Ectodermal cell (in vitro differentiated cells): ENCODE measurements at regions not wholly inside any gene's neighbourhood (a gene's known extent, or its start where the extent isn't known, plus 50 kb on each side); places are given as distances from the start of the nearest gene placed in this dataset.
"Not testable (repeated sequence)": the region's sequence is repeated elsewhere in the genome, so short reads cannot be mapped to it uniquely, and the experiment has no call there.

Experiments
- H3K27ac ChIP-seq: 2 replicates; pipeline ENCODE4 v1.7.0; 2013; ENCODE audit warnings: mild to moderate bottlenecking, low read depth, low read length; ENCODE audit not compliant: insufficient read depth, poor library complexity, severe bottlenecking
- H3K27me3 ChIP-seq: 2 replicates; pipeline ENCODE4 v1.7.0; 2013; ENCODE audit warnings: mild to moderate bottlenecking, low read length; ENCODE audit not compliant: insufficient read depth, control insufficient read depth, poor library complexity, severe bottlenecking
- H3K36me3 ChIP-seq: one replicate; pipeline ENCODE4 v1.7.0; 2013; ENCODE audit warnings: low read length; ENCODE audit not compliant: control insufficient read depth, insufficient read depth
- H3K4me1 ChIP-seq: one replicate; pipeline ENCODE4 v1.7.0; 2013; ENCODE audit warnings: low read length; ENCODE audit not compliant: control insufficient read depth, insufficient read depth
- H3K4me3 ChIP-seq: 2 replicates; pipeline ENCODE4 v1.7.0; 2013; ENCODE audit warnings: low read depth, low read length, control low read depth; ENCODE audit not compliant: insufficient read depth
- H3K9me3 ChIP-seq: 2 replicates; pipeline ENCODE4 v1.7.0; 2013; ENCODE audit warnings: mild to moderate bottlenecking, low read length, moderate library complexity; ENCODE audit not compliant: control insufficient read depth
- WGBS, 2 experiments: methylation state at CpG; one replicate each; pipeline ENCODE4 v1.1.7; 2013; ENCODE audit warnings: missing lambda C conversion rate in 2 of 2; 5-methylcytosine and 5-hydroxymethylcytosine counted together

- not testable (repeated sequence) for H3K27me3 ChIP-seq, H3K36me3 ChIP-seq, H3K9me3 ChIP-seq, H3K4me1 ChIP-seq, H3K27ac ChIP-seq, H3K4me3 ChIP-seq
- WGBS, 2 experiments: 84 to 100% methylated on average over 4 to 12 of the region's 37 CpGs
These were observed 1424.2 kb upstream of the PCDH10 start for GRCh38 chr4:131724847-131725246.

- WGBS, 2 experiments: 92 to 98% methylated on average over 9 to 13 of the region's 29 CpGs
- H3K4me3 ChIP-seq, H3K27me3 ChIP-seq, H3K9me3 ChIP-seq, H3K36me3 ChIP-seq, H3K4me1 ChIP-seq, H3K27ac ChIP-seq: not testable (repeated sequence)
These were observed 1423.6 kb upstream of the PCDH10 start for GRCh38 chr4:131725521-131725920.

GRCh38 chr4:131726940-131727339 is 1422.2 kb upstream of the PCDH10 start:
- H3K4me1 ChIP-seq, H3K27me3 ChIP-seq, H3K4me3 ChIP-seq, H3K27ac ChIP-seq, H3K9me3 ChIP-seq, H3K36me3 ChIP-seq: not testable (repeated sequence)
- 92 to 95% methylated on average over 20 to 22 of the region's 28 CpGs for WGBS, 2 experiments

- WGBS, 2 experiments: 91 to 98% methylated on average over 31 to 36 of the region's 40 CpGs
- H3K4me3 ChIP-seq, H3K4me1 ChIP-seq, H3K9me3 ChIP-seq, H3K27me3 ChIP-seq, H3K36me3 ChIP-seq, H3K27ac ChIP-seq: not testable (repeated sequence)
These were observed 1421.7 kb upstream of the PCDH10 start for GRCh38 chr4:131727418-131727817.

GRCh38 chr4:131729205-131729604 is 1419.9 kb upstream of the PCDH10 start:
- H3K4me3 ChIP-seq, H3K4me1 ChIP-seq, H3K9me3 ChIP-seq, H3K27me3 ChIP-seq, H3K27ac ChIP-seq, H3K36me3 ChIP-seq: not testable (repeated sequence)
- WGBS, 2 experiments: 96% methylated on average over 30 of the region's 30 CpGs

GRCh38 chr4:131729716-131730398 is 1419.2 kb upstream of the PCDH10 start:
- H3K4me3 ChIP-seq, H3K36me3 ChIP-seq, H3K9me3 ChIP-seq, H3K4me1 ChIP-seq, H3K27me3 ChIP-seq, H3K27ac ChIP-seq: not testable (repeated sequence)
- 92 to 93% methylated on average over 42 to 46 of the region's 59 CpGs for WGBS, 2 experiments

- not testable (repeated sequence) for H3K4me3 ChIP-seq, H3K27me3 ChIP-seq, H3K9me3 ChIP-seq, H3K36me3 ChIP-seq, H3K4me1 ChIP-seq, H3K27ac ChIP-seq
- WGBS, 2 experiments: 91 to 92% methylated on average over 22 to 27 of the region's 28 CpGs
These were observed 1418.5 kb upstream of the PCDH10 start for GRCh38 chr4:131730574-131730973.

GRCh38 chr4:131732034-131732630 is 1417.0 kb upstream of the PCDH10 start:
- not testable (repeated sequence) for H3K4me3 ChIP-seq, H3K4me1 ChIP-seq, H3K9me3 ChIP-seq, H3K27ac ChIP-seq, H3K27me3 ChIP-seq, H3K36me3 ChIP-seq
- WGBS, 2 experiments: 97 to 99% methylated on average over 25 to 26 of the region's 47 CpGs

GRCh38 chr4:131734321-131734720 is 1414.8 kb upstream of the PCDH10 start:
- H3K27me3 ChIP-seq, H3K36me3 ChIP-seq, H3K4me1 ChIP-seq, H3K27ac ChIP-seq, H3K9me3 ChIP-seq, H3K4me3 ChIP-seq: not testable (repeated sequence)
- WGBS, 2 experiments: 97 to 98% methylated on average over 6 to 11 of the region's 31 CpGs

GRCh38 chr4:131734851-131735385 is 1414.2 kb upstream of the PCDH10 start:
- not testable (repeated sequence) for H3K27me3 ChIP-seq, H3K9me3 ChIP-seq
- 89 to 93% methylated on average over 12 to 13 of the region's 51 CpGs for WGBS, 2 experiments

More at GRCh38 chr4:131734851-131735385, 1414.2 kb upstream of the PCDH10 start:
- H3K36me3 ChIP-seq, H3K4me1 ChIP-seq, H3K4me3 ChIP-seq, H3K27ac ChIP-seq: not testable (repeated sequence)
